Suppressor macrophage (primary cell): ENCODE measurements at regions not wholly inside any gene's neighbourhood (a gene's known extent, or its start where the extent isn't known, plus 50 kb on each side); places are given as distances from the start of the nearest gene placed in this dataset.
"Not testable (repeated sequence)": the region's sequence is repeated elsewhere in the genome, so short reads cannot be mapped to it uniquely, and the experiment has no call there.

Experiments used
- DNase-seq, 4 experiments: peaks; one replicate each; pipeline ENCODE4 v3.0.0-alpha.2; 2020 to 2022

DNA sequence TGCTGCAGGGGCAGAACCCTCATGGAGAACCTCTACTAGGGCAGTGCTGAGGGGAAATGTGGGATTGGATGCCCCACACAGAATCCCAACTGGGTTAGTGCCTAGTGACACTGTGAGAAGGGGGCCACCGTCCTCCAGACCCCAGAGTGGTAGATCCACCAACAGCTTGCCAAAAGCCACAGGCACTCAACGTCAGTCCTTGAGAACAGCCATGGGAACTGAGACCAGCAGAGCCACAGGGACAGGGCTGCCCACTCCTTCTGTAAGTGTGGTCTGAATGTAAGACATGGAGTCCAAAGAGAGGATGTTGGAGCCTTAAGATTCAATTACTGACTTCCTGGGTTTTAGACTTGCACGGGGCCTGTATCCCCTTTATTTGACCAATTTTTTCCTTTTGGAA is 1451.5 kb downstream of the SI start:
- no peak for DNase-seq

- DNase-seq, result no peak
These were observed 1455.9 kb downstream of the SI start for GRCh38 chr3:163622384-163622783.

GRCh38 chr3:163614886-163615285 is 1463.4 kb downstream of the SI start:
- DNase-seq, result no peak

DNA sequence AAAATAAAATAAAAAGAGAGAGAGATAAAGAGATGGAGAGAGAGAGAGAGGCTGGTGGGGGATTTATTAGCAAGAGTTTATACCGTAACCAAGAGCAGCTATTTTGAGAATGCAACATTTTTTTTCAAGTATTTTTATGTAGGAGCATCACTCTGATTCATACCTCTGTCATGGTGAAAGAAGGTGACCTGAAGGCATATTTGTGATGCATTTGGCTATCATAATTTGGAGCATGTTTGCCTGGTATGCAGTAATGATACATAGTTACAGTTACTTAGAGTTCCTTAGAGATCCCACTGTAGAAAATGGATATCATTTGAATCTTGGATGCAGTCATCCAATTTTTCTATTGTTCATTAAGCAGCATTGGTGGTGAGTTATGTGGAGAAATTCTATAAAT is 1472.4 kb downstream of the SI start:
- DNase-seq, result no peak

GRCh38 chr3:163601426-163601825 is 1476.9 kb downstream of the SI start:
- no peak for DNase-seq

GRCh38 chr3:163587342-163587741 is 1491.0 kb downstream of the SI start:
- DNase-seq, result no peak

DNA sequence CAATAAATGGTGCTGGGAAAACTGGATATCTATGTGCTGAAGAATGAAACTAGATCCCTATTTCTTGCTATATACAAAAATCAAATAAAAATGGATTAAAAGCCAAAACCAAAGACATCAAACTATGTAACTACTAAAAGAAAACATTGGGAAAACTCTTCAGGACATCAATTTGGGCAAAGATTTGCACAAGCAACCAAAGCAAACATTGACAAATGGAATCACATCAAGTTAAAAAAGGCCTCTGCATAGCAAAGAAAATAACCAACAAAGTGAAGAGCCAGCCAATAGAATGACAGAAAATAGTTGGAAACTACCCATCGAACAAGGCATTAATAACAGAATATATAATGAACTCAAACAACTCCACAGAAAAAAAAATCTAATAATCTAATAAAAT is 1495.3 kb downstream of the SI start:
- DNase-seq, result no peak

- DNase-seq, result no peak
These were observed 1501.0 kb downstream of the SI start for GRCh38 chr3:163577271-163577670.

DNA sequence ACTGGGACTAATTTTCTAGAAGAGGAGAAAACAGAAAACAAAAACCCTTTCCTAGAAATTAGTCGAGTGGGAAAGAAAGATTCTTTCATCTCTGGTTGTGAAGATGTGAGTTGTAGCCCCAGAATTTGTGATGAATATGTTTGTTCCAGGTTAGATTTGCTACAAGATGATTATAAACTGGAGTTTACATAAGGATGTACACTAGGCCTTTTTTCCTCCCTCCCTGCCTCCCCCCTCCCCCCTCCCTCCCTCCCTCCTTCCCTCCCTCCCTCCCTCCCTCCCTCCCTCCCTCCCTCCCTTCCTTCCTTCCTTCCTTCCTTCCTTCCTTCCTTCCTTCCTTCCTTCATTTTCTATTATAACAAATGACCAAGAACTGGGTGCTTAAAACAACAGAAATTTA is 1502.0 kb downstream of the SI start:
- DNase-seq, result no peak

DNA sequence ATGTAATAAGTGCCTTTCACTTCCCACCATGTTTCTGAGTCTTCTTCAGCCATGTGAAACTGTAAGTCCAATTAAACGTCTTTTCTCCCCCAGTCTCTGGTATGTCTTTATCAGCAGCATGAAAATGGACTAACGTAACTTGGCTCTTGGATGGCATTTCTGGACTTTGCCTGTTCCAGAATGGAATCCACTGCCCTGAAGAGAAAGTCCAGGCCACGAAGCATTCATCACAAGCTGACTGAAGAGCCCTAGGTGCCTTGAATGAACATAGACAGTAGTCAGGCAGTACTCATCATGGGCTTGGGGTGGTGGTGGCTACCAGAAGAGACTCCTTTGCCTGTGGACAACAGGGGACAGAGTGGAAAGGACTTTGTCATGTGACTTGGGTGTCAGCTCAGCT is 1505.0 kb downstream of the SI start:
- DNase-seq, result no peak

DNA sequence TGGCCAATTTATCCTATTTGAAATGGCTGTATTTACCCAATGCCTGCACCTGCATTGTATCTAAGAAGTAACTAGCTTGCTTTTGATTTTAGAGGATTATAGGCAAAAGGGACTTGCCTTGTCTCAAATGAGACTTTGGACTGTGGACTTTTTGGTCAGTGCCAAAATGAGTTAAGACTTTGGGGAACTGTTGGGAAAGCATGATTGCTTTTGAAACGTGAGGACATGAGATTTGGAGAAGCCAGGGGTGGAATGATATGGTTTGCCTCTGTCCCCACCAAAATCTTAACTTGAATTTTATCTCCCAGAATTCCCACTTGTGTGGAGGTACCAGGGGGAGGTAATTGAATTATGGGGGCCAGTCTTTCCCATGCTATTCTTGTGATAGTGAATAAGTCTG is 1505.4 kb downstream of the SI start:
- DNase-seq, result no peak

DNA sequence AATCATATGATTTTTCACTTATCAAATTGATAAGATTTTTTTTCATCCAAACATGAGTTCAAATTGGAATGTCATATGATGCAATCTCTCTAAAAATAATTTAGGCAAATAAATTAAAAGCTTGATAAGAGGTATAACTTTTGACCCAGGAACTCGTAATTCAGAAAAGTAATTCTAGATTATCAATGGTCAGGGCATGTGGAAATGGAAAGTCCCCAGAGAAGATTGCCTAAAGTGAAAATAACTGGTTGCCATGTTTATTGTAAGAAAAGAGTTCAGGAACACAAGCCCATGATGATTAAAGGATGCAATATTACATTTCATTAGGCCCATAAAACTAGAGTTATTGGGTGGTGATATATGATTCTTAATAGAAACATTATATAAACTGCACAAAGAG is 1514.8 kb downstream of the SI start:
- DNase-seq, result no peak

- DNase-seq, result no peak
These were observed 1515.7 kb downstream of the SI start for GRCh38 chr3:163562625-163563024.

DNA sequence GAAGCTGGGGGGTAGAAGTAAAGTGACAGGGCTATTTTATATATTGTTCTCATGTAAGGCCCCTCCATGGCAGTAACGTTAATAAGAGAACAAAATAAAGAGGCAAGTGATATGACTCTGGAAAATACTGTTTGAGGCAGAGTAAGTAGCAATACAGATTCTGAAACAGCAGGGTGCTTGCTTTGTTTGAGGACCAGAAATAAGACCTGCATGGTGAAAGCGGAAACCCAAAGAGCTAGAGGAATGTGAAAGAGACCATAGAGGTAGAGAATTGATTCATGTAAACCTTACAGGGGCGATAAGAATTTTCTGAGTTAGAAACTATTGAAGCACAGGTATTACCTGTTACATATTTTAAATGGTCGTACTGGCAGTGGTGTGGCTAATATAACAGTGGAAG is 1517.1 kb downstream of the SI start:
- no peak for DNase-seq

- no peak for DNase-seq
These were observed 1517.8 kb downstream of the SI start for GRCh38 chr3:163560459-163560858.

DNA sequence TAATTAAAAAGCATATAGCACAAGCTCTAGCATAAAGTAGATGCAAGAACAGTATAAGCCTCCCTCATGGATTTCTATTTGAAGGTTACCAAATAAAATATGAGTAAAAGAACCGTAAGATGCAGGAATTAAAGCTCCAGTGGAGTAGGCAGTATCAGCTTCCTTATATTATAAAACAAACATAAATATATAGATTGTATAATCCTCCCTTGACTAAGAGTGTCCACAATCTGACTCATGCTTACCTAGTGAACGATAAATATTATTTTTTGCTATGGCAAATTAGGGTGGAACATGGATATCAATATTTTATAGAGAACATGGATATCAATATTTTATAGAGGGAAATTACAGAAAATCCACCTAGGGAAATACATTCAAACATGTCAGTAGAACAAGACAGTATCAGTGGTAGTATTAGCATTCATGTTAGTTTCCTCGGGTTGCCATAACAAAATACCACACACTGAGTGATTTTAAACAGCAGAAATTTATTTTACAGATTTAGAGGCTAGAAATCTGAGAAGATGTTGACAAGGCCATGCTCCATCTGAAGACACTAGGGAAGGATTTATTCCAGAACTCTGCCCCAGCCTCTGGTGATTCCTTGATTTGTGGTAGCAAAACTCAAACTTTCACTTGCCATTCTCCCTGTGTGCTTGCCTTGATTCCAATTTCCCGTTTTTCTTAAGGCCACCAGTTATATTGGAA is 1521.3 kb downstream of the SI start:
- DNase-seq, result no peak

GRCh38 chr3:163555918-163556317 is 1522.4 kb downstream of the SI start:
- no peak for DNase-seq

GRCh38 chr3:163552659-163552966 is 1525.7 kb downstream of the SI start:
- DNase-seq, result no peak

DNA sequence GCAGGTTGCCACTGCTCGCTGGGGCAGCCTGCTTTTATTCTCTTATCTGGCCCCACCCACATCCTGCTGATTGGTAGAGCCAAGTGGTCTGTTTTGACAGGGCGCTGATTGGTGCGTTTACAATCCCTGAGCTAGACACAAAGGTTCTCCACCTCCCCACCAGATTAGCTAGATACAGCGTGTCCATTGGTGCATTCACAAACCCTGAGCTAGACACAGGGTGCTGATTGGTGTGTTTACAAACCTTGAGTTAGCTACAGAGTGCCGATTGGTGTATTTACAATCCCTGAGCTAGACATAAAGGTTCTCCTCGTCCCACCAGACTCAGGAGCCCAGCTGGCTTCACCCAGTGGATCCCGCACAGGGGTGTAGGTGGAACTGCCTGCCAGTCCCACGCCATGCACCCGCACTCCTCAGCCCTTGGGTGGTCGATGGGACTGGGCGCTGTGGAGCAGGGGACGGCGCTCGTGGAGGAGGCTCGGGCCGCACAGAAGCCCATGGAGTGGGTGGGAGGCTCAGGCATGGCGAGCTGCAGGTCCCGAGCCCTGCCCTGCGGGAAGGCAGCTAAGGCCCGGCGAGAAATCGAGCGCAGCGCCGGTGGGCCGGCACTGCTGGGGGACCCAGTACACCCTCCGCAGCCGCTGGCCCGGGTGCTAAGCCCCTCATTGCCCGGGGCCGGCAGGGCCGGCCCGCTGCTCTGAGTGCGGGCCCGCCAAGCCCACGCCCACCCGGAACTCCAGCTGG is 1526.2 kb downstream of the SI start:
- DNase-seq, result not testable (repeated sequence)

DNA sequence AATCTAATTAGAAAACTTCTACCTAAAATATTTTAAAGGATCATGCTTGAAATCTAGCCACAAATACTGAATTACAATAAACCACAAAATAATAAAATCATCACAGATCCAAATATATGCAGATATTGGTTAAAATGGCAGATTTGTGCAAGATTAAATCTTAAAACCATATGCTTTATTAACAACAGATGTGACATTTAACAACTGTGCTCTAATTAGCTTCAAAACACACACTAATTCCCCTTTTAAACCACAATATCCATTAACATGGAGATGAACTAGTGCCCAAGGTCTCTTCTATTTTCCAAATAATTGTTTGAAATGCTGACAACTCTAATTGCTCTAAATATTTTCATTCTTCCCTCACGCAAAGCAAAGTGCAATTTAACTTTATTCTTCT is 1530.3 kb downstream of the SI start:
- no peak for DNase-seq

DNA sequence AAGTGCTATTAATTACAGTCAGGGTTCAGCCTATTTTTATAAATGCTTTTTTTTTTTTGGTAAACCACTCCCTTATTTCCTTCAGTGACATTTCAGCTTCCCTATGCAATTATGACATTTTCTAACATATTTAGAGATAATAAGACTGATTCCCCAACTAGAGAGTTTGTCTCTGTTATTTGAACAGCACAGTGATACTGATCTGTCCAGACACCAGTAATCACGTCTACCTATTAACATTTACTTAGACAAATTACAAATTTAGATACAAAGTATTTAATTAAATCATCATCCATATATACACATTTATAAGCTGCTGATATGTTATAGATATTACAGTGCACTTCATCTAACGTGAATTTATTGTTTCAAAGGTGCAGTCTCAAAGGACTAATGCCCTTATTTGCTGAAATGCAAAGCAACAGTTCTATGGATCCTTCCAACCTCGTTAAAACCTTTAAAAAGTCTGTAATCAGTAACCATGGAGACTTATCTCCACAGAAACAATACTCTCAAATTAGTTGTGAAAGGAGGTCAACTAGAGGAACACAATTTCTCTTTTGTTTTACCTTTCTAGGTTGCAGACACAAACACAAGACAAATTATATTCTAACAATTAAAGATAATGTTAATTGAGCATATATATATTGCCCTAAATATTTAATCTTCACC is 1531.1 kb downstream of the SI start:
- DNase-seq, result no peak

GRCh38 chr3:163543662-163544061 is 1534.6 kb downstream of the SI start:
- DNase-seq, result no peak

- no peak for DNase-seq
These were observed 1536.7 kb downstream of the SI start for GRCh38 chr3:163541629-163542028.

- no peak for DNase-seq
These were observed 1539.9 kb downstream of the SI start for GRCh38 chr3:163538387-163538786.
